NCI-H2107 treated with DMSO at 0.1 percent for 48 hours (cell line): ENCODE measurements at regions not wholly inside any gene's neighbourhood (a gene's known extent, or its start where the extent isn't known, plus 50 kb on each side); places are given as distances from the start of the nearest gene placed in this dataset.
"Not testable (repeated sequence)": the region's sequence is repeated elsewhere in the genome, so short reads cannot be mapped to it uniquely, and the experiment has no call there.

Source experiments
- DNase-seq: peaks from one replicate; lab custom pipeline; 2025; ENCODE audit not compliant: unreplicated experiment; lab: John Stamatoyannopoulos, UW

DNA sequence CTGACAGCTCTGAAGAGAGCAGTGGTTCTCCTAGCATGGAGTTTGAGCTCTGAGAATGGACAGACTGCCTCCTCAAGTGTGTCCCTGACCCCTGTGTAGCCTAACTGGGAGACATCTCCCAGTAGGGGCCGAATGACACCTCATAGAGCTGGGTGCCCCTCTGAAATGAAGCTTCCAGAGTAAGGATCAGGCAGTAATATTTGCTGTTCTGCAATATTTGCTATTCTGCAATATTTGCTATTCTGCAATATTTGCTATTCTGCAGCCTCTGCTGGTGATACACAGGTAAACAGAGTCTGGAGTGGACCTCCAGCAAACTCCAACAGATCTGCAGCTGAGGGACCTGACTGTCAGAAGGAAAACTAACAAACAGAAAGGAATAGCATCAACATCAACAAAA is 105.5 kb downstream of the BUD13 start:
- DNase-seq, result not testable (repeated sequence)

- DNase-seq, result not testable (repeated sequence)
These were observed 106.0 kb downstream of the BUD13 start for GRCh38 chr11:116666673-116667249.

GRCh38 chr11:116665523-116665922 is 107.3 kb downstream of the BUD13 start:
- DNase-seq, result no peak

DNA sequence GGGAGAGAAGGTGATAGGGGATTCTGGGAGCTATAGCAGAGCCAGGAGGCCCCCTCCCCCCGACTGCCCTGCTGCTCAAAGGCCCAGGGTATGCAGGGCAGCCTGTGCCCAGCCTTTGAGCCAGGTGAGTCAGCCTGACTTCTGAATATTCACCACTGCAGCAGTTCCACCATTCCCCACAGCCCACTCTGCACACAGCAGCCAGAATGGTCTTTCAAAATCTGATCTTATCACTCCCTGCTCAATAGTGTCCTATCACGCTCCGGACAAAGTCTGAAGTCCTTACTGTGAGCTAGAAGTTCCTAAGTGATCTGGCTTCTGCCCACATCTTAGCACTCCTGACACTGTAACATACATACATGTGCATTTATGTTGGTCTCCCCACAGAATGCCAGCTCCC is 111.7 kb downstream of the BUD13 start:
- DNase-seq, result no peak

- no peak for DNase-seq
These were observed 112.8 kb downstream of the BUD13 start for GRCh38 chr11:116660011-116660410.

DNA sequence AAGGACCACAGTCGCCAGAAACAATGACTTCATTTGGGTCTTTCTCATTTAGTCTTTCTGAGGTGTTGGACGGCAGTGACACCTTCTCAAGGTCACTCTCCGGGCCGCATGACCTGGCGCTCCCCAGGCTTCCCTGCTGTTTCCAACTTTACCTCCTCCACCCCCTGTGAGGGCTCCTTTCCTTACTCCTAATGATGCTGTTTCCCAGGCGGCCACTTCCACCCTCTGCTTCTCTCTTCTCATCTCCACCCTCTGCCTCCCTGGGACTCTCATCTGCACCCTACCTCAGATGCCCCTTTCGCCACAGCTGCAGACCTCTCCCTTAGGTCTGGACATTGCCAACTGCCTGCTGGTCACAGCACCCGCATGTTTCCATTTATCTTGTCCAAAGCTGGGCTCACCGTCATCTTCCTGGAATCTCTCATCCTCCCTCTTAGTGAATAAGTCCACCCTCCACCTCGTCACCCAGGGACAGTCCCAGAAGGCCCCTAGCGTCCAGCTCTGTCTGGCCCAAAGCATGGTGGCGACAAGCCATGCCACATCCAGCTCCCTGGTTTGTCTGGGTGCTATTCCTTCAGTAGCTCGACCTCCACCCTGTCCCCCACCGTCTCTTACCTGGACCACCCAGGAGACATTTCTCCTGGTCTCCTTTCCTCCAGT is 113.8 kb downstream of the BUD13 start:
- DNase-seq, result no peak

DNA sequence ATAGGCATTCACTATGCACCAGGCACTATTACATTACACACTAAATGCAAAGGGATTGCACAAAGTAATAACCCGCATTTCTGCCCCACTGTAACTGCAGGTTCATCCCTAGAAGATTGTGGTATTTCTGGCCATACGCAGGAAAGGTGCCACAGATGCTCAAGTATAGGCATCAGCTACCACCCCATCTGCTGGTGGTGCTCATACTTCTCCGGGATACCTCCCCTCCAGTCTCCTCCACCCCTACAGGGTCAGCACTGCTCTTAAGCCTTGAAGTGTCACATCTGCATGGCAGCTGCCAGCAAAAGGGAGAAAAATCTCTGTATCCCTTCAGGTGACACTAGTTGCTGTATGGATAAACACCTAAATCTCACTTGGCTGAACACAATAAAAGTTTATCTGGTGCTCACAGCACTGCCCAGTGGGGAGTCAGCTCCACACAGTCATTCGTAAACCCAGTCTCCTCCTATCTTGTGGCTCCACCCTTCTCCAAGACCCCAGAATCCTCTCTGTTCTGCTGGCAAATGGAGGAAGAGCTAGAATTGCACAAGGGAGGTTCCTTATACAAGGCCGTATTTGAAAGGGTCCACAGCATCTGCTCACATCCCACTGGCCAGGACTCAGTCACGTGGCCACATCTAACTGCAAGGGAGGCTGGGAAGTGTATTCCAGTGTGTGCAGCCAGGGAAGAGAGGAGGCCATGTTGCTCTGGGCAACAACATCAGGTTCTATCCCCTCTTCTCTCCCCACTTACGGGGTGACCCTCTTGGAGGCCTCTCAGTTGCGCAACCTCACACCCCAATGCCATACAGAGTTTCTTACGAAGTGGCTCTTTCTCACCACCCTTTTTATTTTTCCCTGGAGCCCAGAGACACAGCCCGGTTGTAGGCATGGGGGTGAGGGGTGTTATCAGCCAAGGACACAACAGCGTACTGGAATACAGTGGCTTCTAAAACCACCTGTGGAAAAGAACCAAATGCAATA is 114.7 kb downstream of the BUD13 start:
- no peak for DNase-seq

- DNase-seq, result no peak
These were observed 116.8 kb downstream of the BUD13 start for GRCh38 chr11:116656011-116656410.

DNA sequence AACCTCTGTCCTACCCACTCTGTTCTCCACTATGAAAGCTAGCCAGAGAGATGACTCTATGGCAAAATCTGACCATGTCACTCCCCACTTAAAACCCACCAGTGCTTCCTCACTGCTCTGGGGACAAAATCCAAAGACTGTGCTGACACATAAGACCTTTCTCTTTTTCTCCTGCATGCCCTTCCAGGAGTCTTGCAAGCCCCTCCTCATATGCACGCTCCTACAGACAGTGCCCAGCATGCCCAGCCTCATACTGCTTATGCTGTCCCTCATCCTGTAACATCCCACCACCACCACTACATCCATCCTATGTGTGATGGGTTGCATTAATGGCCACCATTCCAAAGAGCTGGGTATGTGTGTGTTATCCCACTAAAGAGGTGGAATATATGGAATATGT is 118.3 kb downstream of the BUD13 start:
- DNase-seq, result no peak

- DNase-seq, result no peak
These were observed 119.6 kb downstream of the BUD13 start for GRCh38 chr11:116653206-116653605.

- no peak for DNase-seq
These were observed 121.0 kb downstream of the BUD13 start for GRCh38 chr11:116651737-116652237.

DNA sequence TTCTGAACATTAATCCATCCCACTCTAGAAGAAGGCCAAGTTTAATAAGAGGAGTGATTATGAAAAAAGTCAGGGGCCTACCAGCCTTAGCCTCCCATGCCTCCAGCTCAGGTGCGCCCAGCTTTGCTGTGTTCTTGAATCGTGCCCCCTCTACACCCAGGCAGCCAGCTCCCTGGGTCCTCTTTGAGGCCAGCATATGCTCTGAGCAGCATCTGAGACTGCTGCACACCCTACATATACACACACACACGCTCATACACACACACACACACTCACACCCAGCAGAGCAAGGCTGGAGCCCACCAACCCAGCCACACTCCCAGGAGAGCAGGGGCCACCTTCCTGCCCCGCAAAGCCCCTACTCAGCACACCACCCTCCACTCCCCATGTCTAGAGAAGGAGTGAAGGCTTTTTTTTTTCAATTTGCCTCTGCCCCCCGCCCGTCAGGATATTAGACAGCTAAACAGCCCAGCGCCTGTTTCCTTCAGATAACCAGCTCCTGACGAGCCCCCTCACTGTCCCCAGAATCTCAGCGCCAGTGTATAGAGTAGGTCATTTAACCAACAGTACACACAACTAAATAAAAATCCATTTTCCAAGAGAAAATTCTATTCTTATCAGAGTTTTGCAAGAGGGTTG is 121.6 kb downstream of the BUD13 start:
- no peak for DNase-seq

- no peak for DNase-seq
These were observed 122.7 kb downstream of the BUD13 start for GRCh38 chr11:116650052-116650451.

GRCh38 chr11:116649268-116649667 is 123.5 kb downstream of the BUD13 start:
- DNase-seq, result no peak

DNA sequence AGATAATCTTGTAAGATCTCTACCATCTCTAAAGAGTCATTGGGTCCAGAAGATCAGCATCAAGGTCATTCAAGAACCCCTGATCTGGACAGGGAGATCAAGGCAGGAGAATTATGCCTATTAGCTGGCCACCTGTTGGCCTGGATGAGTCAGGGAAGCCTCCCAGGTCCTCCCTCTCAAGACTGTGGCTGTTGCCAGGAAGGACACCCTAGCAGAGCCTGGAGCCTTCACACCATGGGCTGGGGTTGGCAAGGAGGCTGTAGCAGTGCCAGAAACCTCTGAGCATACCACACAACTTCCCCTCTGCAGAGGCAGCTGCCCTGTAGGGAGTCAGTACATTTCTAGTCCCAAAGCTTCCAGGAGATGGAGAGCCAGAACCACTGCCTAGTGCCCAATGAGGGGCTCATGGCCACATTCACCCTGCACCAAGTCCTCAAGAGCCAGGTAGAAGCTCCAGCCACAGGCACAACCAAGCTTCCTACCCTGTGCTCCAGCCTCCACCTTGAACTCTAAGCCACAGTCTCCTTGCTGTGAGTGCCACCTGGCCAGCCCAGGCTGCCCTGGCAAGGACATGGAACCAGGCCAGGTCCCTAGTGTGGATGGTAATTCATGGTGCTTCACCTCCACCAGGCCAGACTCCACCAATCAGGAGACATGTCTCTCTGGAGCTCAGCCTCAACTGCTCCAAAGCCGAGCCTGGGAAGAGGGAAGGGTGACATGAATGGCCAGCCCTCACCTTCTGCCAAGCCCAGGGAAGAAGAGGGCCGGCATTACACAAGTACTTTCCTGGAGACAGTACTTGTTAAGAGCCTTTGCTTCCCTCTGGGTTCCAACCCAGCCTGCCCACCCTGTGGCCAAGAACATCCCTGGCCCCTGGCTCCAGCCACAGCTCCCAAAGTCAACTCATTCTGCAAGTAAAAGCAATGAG is 124.3 kb downstream of the BUD13 start:
- DNase-seq, result no peak

DNA sequence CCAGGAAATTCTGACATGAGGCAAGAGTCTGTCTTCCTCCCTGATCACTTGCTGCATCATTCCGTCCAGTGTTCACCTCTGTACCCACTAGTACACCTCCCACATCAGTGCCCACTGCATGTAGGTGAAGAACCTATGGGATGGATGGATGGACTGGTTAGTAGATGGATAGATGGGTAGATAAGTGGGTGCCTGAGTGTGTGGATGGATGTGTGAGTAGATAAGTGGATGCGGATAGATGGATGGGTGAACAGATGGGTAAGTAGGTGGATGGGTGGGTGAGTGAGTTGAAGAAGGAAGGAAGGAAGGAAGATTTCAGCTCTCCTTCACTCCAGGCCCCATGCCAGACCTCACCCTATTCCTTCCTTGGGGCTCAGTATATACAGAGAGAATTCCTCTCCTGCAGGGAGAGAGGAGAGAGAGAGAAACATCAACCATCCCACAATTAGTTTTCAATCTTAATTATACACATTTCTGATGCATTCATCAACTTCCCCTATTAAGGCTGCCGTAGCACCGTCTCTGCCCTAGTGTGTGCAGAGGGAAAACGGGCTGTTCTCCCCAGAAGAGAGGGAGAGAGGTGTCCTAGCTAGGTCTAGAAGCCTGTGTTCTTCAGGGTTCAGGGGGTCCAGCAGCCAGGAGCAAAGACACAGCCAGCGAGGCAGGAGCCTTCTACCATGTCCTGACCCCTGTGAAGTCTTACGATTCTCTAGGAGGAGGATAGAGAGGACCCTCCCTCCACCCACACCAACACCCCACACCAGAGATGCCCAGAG is 125.3 kb downstream of the BUD13 start:
- no peak for DNase-seq

- DNase-seq, result no peak
These were observed 126.6 kb downstream of the BUD13 start for GRCh38 chr11:116646191-116646590.

GRCh38 chr11:116644941-116645305 is 127.9 kb downstream of the BUD13 start:
- no peak for DNase-seq

- DNase-seq, result no peak
These were observed 128.4 kb downstream of the BUD13 start for GRCh38 chr11:116644201-116644940.
